Ovary (tissue), 3 donors: ENCODE measurements at regions not wholly inside any gene's neighbourhood (a gene's known extent, or its start where the extent isn't known, plus 50 kb on each side); places are given as distances from the start of the nearest gene placed in this dataset.

Source experiments
- CTCF ChIP-seq, 3 donors: fragments of 450-650 bp in 2 of 3; fragments of 200-600 bp in 1 of 3; IDR thresholded peaks; one replicate each; pipeline versions ENCODE4 v1.5.1 to v1.8.0; 2016 to 2022; ENCODE audit warnings: antibody characterized with exemption in 3 of 3, mild to moderate bottlenecking in 1 of 3
- EP300 ChIP-seq: sonication (generic); formaldehyde crosslinking; IDR thresholded peaks from one replicate; pipeline ENCODE4 v1.6.1; 2017; ENCODE audit warnings: antibody characterized with exemption
- POLR2A ChIP-seq: fragments of 450-650 bp; IDR thresholded peaks from one replicate; pipeline ENCODE4 v1.6.1; 2017; ENCODE audit warnings: antibody characterized with exemption, mild to moderate bottlenecking, moderate library complexity
- donor health status: DM: no; HTN: no; CAD: no.

- TF ChIP-seq CTCF (IDR thresholded peaks at IDR 0.05) (no peak), POLR2A (no peak), EP300 (no peak)
Measured at GRCh38 chr10:113222207-113222606, 272.2 kb downstream of the TCF7L2 start.
